NCI-H510A (cell line): ENCODE measurements at regions not wholly inside any gene's neighbourhood (a gene's known extent, or its start where the extent isn't known, plus 50 kb on each side); places are given as distances from the start of the nearest gene placed in this dataset.

Experiments used
- DNase-seq: peaks from one replicate; lab custom pipeline; 2025; lab: John Stamatoyannopoulos, UW

GRCh38 chr4:100083289-100083688 is 107.0 kb downstream of the DDIT4L start:
- DNase-seq, result no peak

- no peak for DNase-seq
Observed at GRCh38 chr4:100082852-100083251, 107.4 kb downstream of the DDIT4L start.

- DNase-seq, result no peak
Observed at GRCh38 chr4:100081491-100081890, 108.8 kb downstream of the DDIT4L start.

GRCh38 chr4:100079264-100079663 is 111.0 kb downstream of the DDIT4L start:
- DNase-seq, result no peak

- no peak for DNase-seq
Observed at GRCh38 chr4:100076753-100077152, 113.5 kb downstream of the DDIT4L start.

- DNase-seq, result no peak
Observed at GRCh38 chr4:100075486-100076270, 114.6 kb downstream of the DDIT4L start.

GRCh38 chr4:100075056-100075455 is 115.2 kb downstream of the DDIT4L start:
- DNase-seq, result no peak

GRCh38 chr4:100071506-100071905 is 118.8 kb downstream of the DDIT4L start:
- DNase-seq, result no peak

- DNase-seq, result no peak
Observed at GRCh38 chr4:100070868-100071267, 119.4 kb downstream of the DDIT4L start.

- no peak for DNase-seq
Observed at GRCh38 chr4:100069207-100069606, 119.1 kb upstream of the H2AZ1 start.

- DNase-seq, result no peak
Observed at GRCh38 chr4:100067255-100067654, 117.2 kb upstream of the H2AZ1 start.

GRCh38 chr4:100063355-100063754 is 113.3 kb upstream of the H2AZ1 start:
- DNase-seq, result no peak

GRCh38 chr4:100062921-100063320 is 112.8 kb upstream of the H2AZ1 start:
- no peak for DNase-seq

GRCh38 chr4:100061835-100062234 is 111.8 kb upstream of the H2AZ1 start:
- DNase-seq, result no peak

- DNase-seq, result no peak
Observed at GRCh38 chr4:100060765-100061416, 110.8 kb upstream of the H2AZ1 start.

GRCh38 chr4:100059467-100059866 is 109.4 kb upstream of the H2AZ1 start:
- no peak for DNase-seq

- no peak for DNase-seq
Observed at GRCh38 chr4:100056701-100057100, 106.6 kb upstream of the H2AZ1 start.

GRCh38 chr4:100054071-100054470 is 104.0 kb upstream of the H2AZ1 start:
- no peak for DNase-seq

- DNase-seq, result no peak
Observed at GRCh38 chr4:100049872-100050271, 99.8 kb upstream of the H2AZ1 start.

GRCh38 chr4:100042711-100043110 is 92.6 kb upstream of the H2AZ1 start:
- DNase-seq, result no peak

- DNase-seq, result no peak
Observed at GRCh38 chr4:100042235-100042634, 92.2 kb upstream of the H2AZ1 start.

- DNase-seq, result no peak
Observed at GRCh38 chr4:100041646-100042045, 91.6 kb upstream of the H2AZ1 start.

- no peak for DNase-seq
Observed at GRCh38 chr4:100034023-100034664, 84.1 kb upstream of the H2AZ1 start.
